HEK293T (cell line): ENCODE measurements at regions not wholly inside any gene's neighbourhood (a gene's known extent, or its start where the extent isn't known, plus 50 kb on each side); places are given as distances from the start of the nearest gene placed in this dataset.

ENCODE experiments used
- ARNT ChIP-seq: fragments of 450-650 bp; IDR thresholded peaks from 2 replicates; pipeline ENCODE4 v1.6.1; 2017; ENCODE audit warnings: mild to moderate bottlenecking
- BHLHE40 ChIP-seq: fragments of 450-650 bp; IDR thresholded peaks from 2 replicates; pipeline ENCODE4 v1.6.1; 2016; ENCODE audit warnings: mild to moderate bottlenecking, moderate library complexity, borderline replicate concordance
- CTBP1 ChIP-seq: fragments of 450-650 bp; IDR thresholded peaks from 2 replicates; pipeline ENCODE4 v1.6.1; 2016; ENCODE audit warnings: borderline replicate concordance
- ELF4 ChIP-seq: fragments of 450-650 bp; IDR thresholded peaks from 2 replicates; pipeline ENCODE4 v1.6.1; 2017; ENCODE audit warnings: antibody characterized with exemption
- FOXA1 ChIP-seq: fragments of 450-650 bp; IDR thresholded peaks from 2 replicates; pipeline ENCODE4 v1.6.1; 2016; ENCODE audit warnings: mild to moderate bottlenecking
- FOXK2 ChIP-seq: fragments of 450-650 bp; IDR thresholded peaks from 2 replicates; pipeline ENCODE4 v1.6.1; 2016; ENCODE audit warnings: mild to moderate bottlenecking
- SP1 ChIP-seq: fragments of 450-650 bp; IDR thresholded peaks from 2 replicates; pipeline ENCODE4 v1.6.1; 2017
- SUZ12 ChIP-seq: fragments of 450-650 bp; IDR thresholded peaks from 2 replicates; pipeline ENCODE4 v1.6.1; 2016; ENCODE audit warnings: mild to moderate bottlenecking
- ZNF384 ChIP-seq: fragments of 450-650 bp; IDR thresholded peaks from 2 replicates; pipeline ENCODE4 v1.6.1; 2016

DNA sequence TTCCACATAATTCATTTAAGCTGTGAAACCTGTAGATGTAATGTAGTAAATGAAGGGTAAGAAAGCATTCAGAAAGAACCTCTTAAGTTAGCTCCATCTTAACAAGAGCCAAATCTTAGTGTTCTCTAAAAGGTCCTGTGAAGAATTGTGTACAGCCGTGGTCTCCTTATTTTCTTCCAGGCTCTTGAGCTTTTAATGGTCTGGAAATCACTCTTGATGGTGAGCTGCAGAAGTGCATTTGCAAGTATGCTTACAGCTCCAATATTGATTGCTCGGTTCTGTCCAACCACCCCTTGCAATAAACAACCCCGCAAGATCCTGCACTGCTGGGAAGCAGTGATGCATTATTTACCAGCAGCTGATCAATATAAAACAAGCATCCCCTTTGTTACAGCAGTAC lies 690.8 kb upstream of the FZD8 start:
- TF ChIP-seq ZNF384 (no peak), SP1 (no peak), ARNT (no peak), ELF4 (no peak), SUZ12 (no peak), FOXK2 (no peak), BHLHE40 (no peak), FOXA1 (no peak), CTBP1 (no peak)
